Astrocyte of the spinal cord (primary cell): ENCODE measurements at regions not wholly inside any gene's neighbourhood (a gene's known extent, or its start where the extent isn't known, plus 50 kb on each side); places are given as distances from the start of the nearest gene placed in this dataset.
"Not testable (repeated sequence)": the region's sequence is repeated elsewhere in the genome, so short reads cannot be mapped to it uniquely, and the experiment has no call there.

Experiments
- DNase-seq: peaks from one replicate; pipeline ENCODE4 v3.0.0; 2011; ENCODE audit warnings: low read depth, low spot score
- H3K4me3 ChIP-seq: 2 replicates; pipeline ENCODE4 v1.5.1; 2011; ENCODE audit warnings: low read depth, mild to moderate bottlenecking, low read length, moderate library complexity
- in situ Hi-C: cut with HindIII; loops from 2 replicates; pipeline ENCODE4 v1.10.0; 2017; ENCODE audit warnings: low sequenced_read_pairs
- TF ChIP-seq, protein P1 (sequence below): IDR thresholded peaks from 2 replicates; pipeline ENCODE4 v1.5.1; 2012; ENCODE audit warnings: low read depth, mild to moderate bottlenecking, low read length, inconsistent platforms

DNA sequence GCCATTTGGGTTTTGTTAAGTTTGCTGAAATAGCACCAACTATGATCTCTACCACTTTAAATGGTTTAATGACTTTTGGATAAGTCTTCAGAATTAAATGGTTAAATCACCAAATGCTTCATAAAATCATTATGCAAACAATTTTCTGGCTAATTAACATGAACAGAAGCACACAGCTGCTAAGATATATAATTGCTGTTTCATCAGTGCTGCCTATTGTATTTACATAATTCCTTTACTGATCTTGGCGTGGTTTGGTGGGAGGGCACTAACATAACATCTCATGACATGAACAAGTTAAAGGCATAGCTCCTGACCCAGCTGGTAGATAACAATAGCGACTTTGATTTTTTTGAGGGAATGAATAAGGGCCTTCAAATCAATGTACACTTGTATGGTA lies 94.1 kb downstream of the FZD1 start:
- TF ChIP-seq, protein P1, sequence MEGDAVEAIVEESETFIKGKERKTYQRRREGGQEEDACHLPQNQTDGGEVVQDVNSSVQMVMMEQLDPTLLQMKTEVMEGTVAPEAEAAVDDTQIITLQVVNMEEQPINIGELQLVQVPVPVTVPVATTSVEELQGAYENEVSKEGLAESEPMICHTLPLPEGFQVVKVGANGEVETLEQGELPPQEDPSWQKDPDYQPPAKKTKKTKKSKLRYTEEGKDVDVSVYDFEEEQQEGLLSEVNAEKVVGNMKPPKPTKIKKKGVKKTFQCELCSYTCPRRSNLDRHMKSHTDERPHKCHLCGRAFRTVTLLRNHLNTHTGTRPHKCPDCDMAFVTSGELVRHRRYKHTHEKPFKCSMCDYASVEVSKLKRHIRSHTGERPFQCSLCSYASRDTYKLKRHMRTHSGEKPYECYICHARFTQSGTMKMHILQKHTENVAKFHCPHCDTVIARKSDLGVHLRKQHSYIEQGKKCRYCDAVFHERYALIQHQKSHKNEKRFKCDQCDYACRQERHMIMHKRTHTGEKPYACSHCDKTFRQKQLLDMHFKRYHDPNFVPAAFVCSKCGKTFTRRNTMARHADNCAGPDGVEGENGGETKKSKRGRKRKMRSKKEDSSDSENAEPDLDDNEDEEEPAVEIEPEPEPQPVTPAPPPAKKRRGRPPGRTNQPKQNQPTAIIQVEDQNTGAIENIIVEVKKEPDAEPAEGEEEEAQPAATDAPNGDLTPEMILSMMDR = no peak
- DNase-seq = no peak
- H3K4me3 ChIP-seq = no peak overlapping the region
- in situ Hi-C loops = no loop called here

DNA sequence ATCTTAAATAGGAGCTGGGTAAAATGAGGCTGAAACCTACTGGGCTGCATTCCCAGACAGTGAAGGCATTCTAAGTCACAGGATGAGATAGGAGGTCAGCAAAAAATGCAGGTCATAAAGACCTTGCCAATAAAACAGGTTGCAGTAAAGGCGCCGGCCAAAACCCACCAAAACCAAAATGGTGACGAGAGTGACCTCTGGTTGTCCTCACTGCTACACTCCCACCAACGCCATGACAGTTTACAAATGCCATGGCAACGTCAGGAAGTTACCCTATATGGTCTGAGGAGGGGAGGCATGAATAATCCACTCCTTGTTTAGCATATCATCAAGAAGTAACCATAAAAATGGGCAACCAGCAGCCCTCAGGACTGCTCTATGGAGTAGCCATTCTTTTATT lies 100.9 kb downstream of the FZD1 start:
- DNase-seq = not testable (repeated sequence)

DNA sequence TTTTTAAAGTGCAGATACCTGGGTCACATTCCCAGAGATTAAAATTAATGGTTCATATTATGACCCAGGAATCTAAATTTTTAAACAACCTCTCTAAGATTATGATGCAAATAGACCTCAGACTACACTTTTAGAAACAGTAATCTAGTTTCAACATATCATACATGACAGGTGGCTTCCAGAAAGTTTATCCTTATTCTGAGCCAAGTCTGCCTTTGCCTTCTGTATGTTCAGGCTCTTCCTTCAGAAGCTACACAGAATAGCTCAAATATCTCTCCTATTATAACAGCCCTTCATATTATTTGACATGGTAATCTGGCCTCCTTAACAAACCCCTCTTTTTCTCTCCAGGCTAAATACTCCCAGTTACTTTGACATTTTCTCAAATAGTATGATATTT lies 101.9 kb downstream of the FZD1 start:
- in situ Hi-C loops = no loop called here
- DNase-seq = no peak
- TF ChIP-seq, protein P1 = no peak
- H3K4me3 ChIP-seq = no peak overlapping the region

More for the DNA sequence above, 100.9 kb downstream of the FZD1 start:
- H3K4me3 ChIP-seq, in situ Hi-C loops: not testable (repeated sequence)

DNA sequence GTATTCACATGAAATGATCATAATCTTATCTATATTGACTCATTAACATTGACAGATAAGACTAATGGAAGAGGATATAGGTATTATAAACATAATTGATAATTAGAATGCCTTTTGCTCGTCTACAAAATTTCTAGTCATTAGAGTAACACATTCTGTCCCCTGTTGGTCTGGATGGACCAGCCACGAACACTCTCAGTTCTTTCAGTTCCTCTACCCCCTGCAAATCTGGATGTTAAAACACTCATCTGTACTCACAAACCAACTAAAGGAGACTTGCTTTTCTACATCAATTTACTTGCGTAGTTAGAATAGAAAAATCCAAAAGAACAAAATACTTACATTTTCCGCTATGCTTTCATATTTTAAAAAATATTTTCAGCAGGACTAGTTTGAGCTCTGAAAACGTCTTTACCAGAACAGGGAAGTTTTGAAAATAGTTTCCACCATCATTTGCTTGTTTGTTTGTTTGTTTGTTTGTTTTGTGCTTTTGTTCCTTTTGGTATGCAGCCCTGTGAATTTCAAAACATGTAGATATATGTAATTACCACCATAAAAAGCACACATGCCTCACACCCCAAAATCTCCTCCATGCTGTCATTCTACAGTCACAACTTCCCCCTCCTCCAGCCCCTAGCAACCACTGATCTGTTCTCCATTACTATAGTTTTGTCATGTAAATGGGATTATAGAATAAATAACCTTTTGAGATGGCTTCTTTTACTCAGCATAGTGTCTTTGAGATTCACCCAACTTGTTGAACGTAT lies 103.8 kb downstream of the FZD1 start:
- no peak for DNase-seq
- TF ChIP-seq, protein P1 = no peak
- in situ Hi-C loops = no loop called here
- no peak overlapping the region for H3K4me3 ChIP-seq

DNA sequence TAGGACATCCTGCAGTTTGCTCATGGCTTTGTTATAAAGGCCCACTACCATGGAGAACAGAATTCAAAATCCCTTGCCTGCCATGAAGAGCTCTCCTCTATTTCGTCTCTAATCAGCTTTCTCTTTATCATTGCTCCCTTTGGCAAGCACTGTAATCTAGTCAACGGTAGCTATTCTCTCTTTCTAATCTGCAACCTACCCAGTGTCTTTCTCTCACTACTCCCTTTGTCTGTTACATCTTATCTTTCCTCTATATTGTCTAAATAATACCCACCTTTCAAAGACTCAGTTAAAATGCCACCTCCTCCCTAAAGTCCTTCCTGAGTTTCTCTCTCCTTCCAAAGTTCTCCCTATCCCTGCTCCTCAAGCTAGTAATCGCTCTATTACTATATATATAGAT lies 108.1 kb downstream of the FZD1 start:
- DNase-seq = no peak
- in situ Hi-C loops = no loop called here
- TF ChIP-seq, protein P1 = no peak
- no peak overlapping the region for H3K4me3 ChIP-seq

DNA sequence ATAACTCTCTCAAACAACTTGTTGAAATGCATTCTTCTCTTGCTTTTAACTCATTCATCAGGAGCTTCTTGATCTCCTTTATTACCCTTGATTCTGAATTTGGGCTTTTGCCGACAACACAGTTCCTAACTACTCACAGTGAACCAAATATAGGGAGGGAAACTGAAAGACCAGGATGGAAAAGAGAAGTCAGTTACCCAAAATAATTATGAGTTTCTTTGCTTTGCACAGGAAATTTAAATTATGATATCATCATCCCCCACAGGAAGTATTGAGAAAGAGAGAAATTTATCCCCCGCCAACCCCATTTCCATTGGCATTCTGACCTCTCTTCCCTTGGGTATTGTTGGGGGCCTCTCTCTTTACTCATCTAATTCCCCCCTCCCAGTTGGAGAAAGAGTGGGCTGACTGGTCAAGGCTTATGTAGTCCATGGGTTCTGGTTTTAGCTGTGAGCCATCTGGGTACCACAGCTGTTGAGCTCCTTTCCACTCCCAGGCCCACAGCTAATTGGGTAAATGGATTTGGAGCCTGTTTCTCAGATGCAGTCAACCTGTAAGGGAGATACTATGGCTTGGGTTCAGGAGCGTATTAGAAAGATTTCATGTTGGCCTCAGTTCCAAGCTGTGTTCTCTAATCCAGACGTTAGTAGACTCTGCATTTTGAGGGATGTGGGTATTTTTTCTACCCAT lies 109.0 kb downstream of the FZD1 start:
- H3K4me3 ChIP-seq = no peak overlapping the region
- TF ChIP-seq, protein P1 = no peak
- DNase-seq = no peak
- in situ Hi-C loops = no loop called here

DNA sequence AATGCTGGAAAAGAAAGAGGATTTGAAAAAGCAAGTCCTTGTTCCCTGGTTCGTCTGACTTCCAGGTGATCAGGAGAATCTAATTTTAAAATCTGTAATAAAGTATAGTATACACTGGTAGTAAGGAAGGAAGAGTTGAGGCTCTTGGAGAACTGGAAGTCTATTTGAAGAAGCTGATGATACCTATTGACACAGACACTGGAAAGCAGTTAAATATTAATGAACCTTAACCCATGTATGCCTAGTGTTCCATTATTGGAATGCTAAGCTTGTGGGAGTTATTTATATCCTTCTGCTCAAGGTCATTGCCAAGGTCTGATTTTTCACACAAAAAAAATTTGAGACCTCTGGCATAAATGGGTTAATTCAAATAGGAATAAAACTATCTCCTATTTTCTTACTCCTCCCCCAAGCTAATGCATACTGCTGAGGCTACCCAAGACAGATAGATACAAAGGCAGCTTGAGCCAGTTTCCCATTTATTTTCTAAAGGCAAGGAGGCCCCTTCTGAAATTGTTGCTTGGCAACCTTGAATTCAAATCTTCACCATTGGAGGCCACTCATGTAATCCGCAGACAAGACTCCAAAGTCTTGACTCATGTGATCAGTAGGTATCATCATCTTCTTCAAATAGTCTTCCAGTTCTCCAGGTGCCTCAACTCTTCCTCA lies 110.2 kb downstream of the FZD1 start:
- TF ChIP-seq, protein P1 = no peak
- no peak overlapping the region for H3K4me3 ChIP-seq
- no peak for DNase-seq
- in situ Hi-C loops = no loop called here
